Psoas muscle (tissue), 7 donors: ENCODE measurements at regions not wholly inside any gene's neighbourhood (a gene's known extent, or its start where the extent isn't known, plus 50 kb on each side); places are given as distances from the start of the nearest gene placed in this dataset.

Experiments used
- ATAC-seq, 4 donors: fragments of 200-7000 bp; cut with Tn5 transposase; one replicate each; pipeline ENCODE4 v1.9.1; 2020; ENCODE audit warnings: moderate library complexity in 3 of 4, mild to moderate bottlenecking in 2 of 4
- DNase-seq, 2 donors: peaks; one replicate each; pipeline ENCODE4 v3.0.0-alpha.2; 2020
- H3K27ac ChIP-seq: fragments of 200-600 bp; one replicate; pipeline ENCODE4 v1.8.0; 2022
- H3K27me3 ChIP-seq, 3 donors: fragments of 200-600 bp in 1 of 3; one replicate each; pipeline versions ENCODE4 v1.6.1 to v1.8.0; 2013 to 2022; ENCODE audit warnings: low read length in 2 of 3, mild to moderate bottlenecking in 2 of 3, moderate library complexity in 1 of 3; ENCODE audit not compliant: insufficient read depth in 3 of 3
- H3K36me3 ChIP-seq, 2 donors: fragments of 200-600 bp in 1 of 2; one replicate each; pipeline versions ENCODE4 v1.6.1 to v1.8.0; 2013 to 2022; ENCODE audit warnings: low read depth in 1 of 2, mild to moderate bottlenecking in 1 of 2, moderate library complexity in 1 of 2; ENCODE audit not compliant: insufficient read depth in 1 of 2
- H3K4me1 ChIP-seq: fragments of 200-600 bp; one replicate; pipeline ENCODE4 v1.8.0; 2022
- H3K4me3 ChIP-seq: fragments of 200-600 bp; one replicate; pipeline ENCODE4 v1.8.0; 2022; ENCODE audit warnings: mild to moderate bottlenecking
- H3K9me3 ChIP-seq: fragments of 200-600 bp; one replicate; pipeline ENCODE4 v1.8.0; 2022
- WGBS, 3 donors: extraction: QIAGEN DNeasy Blood & Tissue Kit; methylation state at CpG; one replicate each; pipeline versions ENCODE4 v1.1.6 to v1.1.7; 2013; 5-methylcytosine and 5-hydroxymethylcytosine counted together
- intact Hi-C, 2 donors: fragments of 100-400 bp; cut with DNase I; formaldehyde crosslinking; loops; one replicate each; pipeline versions ENCODE4 v1.11.0 to v1.14.2; 2022
- TF ChIP-seq, protein P1 (sequence below): fragments of 200-600 bp; IDR thresholded peaks from one replicate; pipeline ENCODE4 v1.8.0; 2022; ENCODE audit warnings: antibody characterized with exemption
- donor health status: healthy with polysubstance abuse.
- donor health status: DM: no; HTN: no; CAD: no; lungs with moderate emphysema.
- donor health status: Bipolar disorder and iron deficiency.
- donor health status: healthy.
- donor health status: DM: yes; HTN: yes; CAD: no.
- donor health status: DM: no; HTN: no; CAD: no.
- donor health status: DM: yes; HTN: yes; CAD: no.

DNA sequence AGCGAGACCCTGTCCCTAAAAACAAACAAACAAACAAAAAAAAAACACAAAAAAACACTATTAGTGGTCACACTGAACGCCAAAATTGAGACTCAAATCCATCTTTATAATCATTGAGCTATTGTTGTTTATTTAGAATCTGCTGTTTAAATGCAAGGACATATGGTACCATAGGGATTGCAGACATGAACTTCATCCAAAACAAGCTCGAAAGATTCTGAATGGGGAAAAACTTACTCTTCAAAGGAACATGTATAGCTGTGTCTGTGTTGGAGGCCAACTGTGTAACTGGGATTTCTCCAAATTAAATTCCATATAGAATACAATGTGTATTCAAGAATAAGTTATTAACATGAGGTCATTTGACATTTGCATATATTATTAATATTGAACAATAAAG lies 74.7 kb upstream of the GPR158 start:
- Histone ChIP-seq H3K4me1 (no peaks in the 10 kb centered on the region), H3K27ac (no peak overlapping the region), H3K27me3 (no peaks in the 10 kb centered on the region), H3K36me3 (no peaks in the 10 kb centered on the region), H3K9me3 (no peaks in the 10 kb centered on the region), H3K4me3 (no peak overlapping the region)
- ATAC-seq = no peak
- intact Hi-C loops = no loop called here
- 78 to 81% (median 78%) methylated on average over 3 of the region's 3 CpGs for WGBS, 3 donors
- TF ChIP-seq, protein P1, sequence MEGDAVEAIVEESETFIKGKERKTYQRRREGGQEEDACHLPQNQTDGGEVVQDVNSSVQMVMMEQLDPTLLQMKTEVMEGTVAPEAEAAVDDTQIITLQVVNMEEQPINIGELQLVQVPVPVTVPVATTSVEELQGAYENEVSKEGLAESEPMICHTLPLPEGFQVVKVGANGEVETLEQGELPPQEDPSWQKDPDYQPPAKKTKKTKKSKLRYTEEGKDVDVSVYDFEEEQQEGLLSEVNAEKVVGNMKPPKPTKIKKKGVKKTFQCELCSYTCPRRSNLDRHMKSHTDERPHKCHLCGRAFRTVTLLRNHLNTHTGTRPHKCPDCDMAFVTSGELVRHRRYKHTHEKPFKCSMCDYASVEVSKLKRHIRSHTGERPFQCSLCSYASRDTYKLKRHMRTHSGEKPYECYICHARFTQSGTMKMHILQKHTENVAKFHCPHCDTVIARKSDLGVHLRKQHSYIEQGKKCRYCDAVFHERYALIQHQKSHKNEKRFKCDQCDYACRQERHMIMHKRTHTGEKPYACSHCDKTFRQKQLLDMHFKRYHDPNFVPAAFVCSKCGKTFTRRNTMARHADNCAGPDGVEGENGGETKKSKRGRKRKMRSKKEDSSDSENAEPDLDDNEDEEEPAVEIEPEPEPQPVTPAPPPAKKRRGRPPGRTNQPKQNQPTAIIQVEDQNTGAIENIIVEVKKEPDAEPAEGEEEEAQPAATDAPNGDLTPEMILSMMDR = no peak
- DNase-seq = no peak

DNA sequence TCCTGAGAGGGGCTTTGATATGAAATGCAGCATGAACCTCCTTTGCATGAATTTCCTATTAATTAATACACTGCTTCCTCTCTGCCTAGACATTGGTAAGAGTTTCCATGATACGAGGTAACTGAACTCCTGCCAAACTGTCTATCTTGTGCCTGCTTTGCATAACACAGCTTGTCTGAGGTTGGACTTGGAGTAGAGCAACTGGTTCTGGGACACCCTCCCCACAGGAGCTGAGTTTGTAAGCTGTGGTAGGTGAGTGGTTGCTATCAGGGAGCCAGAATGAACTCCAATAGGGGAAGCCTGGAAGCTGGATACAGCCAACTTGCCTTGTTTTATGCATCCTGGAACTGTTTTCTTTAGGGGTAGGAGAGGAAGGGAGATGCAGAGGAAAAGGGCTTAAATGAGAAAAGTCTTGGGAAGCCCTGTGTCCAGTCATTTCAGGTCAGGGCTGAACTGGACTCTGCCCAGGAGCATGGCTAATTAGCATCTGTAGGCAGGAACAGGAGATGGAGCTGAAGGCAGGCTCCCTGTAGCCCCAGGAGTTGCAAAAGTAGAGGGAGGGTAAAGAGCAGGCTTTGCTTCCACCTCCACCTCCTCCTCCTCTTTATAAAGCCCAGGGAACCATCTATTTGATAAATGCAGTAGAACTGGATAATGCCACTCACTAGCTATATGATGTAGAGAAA lies 73.2 kb upstream of the GPR158 start:
- Histone ChIP-seq H3K27ac (no peak overlapping the region), H3K9me3 (no peaks in the 10 kb centered on the region), H3K4me1 (no peaks in the 10 kb centered on the region), H3K36me3 (no peaks in the 10 kb centered on the region), H3K4me3 (no peak overlapping the region), H3K27me3 (no peaks in the 10 kb centered on the region)
- ATAC-seq (no peak), DNase-seq (no peak)
- intact Hi-C loops = no loop called here
- WGBS, 3 donors = 38 to 39% (median 38%) methylated on average over 1 of the region's 1 CpG
- TF ChIP-seq, protein P1 = no peak

DNA sequence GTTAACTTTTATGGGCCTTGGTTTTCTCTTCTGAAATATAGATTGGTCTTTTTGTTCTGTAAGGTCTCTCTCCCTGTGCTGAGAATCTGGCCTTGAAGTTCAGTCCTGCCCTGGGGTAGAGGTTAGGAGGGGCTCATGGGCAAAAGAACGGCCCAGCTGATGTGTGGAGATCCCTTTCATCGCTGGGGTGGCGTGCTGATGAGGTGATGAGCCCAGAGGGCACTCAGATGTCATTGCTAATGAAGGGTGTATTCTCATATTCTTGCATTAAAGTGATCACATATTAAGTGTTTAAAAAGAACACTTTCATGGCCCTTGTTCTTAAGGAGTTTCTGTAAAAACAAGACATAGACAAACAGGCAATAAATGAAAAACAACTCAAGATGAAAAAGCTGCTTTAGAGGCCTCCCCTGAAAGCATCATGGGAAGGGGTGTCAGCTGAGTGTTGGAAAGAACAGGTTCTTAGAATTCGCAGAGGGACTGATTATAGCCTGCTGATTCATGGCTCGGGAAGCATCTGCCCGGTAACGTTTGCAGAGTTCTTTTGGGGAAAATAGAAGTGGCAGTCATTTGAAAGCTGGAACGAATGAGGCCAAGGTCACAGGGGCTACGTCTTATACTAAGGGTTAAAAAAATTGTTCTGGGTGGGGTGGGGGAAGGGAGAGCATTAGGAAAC lies 72.5 kb upstream of the GPR158 start:
- no peaks in the 10 kb centered on the region for H3K36me3 ChIP-seq
- H3K27me3 ChIP-seq = no peaks in the 10 kb centered on the region
- no peak overlapping the region for H3K4me3 ChIP-seq
- H3K27ac ChIP-seq = no peak overlapping the region
- ATAC-seq (no peak), DNase-seq (no peak)
- WGBS, 3 donors = 58 to 61% (median 59%) methylated on average over 9 of the region's 9 CpGs
- H3K4me1 ChIP-seq = no peaks in the 10 kb centered on the region
- intact Hi-C loops = no loop called here
- no peaks in the 10 kb centered on the region for H3K9me3 ChIP-seq
- TF ChIP-seq, protein P1 = no peak

DNA sequence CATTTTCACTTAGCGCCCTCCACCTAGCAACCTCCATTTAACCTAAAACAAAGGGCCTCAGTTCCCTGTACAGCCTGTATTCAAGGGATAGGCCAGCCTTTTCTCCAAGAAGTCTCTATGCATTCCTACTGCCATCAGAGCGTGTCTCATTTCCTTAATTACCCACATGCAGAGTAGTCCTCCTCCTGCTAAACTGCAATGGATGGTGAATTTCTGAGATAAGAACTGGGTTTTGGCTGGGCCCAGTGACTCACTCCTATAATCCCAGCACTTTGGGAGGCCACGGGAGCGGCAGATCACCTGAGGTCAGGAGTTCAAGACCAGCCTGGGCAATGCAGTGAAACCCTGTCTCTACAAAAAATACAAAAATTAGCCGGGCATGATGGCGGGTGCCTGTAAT lies 71.1 kb upstream of the GPR158 start:
- no peaks in the 10 kb centered on the region for H3K4me1 ChIP-seq
- intact Hi-C loops = no loop called here
- no peak for ATAC-seq
- TF ChIP-seq, protein P1 = no peak
- WGBS, 3 donors = 91 to 95% (median 94%) methylated on average over 6 of the region's 6 CpGs
- H3K4me3 ChIP-seq = no peak overlapping the region
- H3K9me3 ChIP-seq = no peaks in the 10 kb centered on the region
- DNase-seq = no peak
- no peaks in the 10 kb centered on the region for H3K27me3 ChIP-seq
- H3K27ac ChIP-seq = no peak overlapping the region
- H3K36me3 ChIP-seq = no peaks in the 10 kb centered on the region
